ENCODE measurements at regions not wholly inside any gene's neighbourhood (a gene's known extent, or its start where the extent isn't known, plus 50 kb on each side); places are given as distances from the start of the nearest gene placed in this dataset.
"Not testable (repeated sequence)": the region's sequence is repeated elsewhere in the genome, so short reads cannot be mapped to it uniquely, and the experiment has no call there.

GRCh38 chr12:67760586-67761275 lies 112.2 kb downstream of the DYRK2 start:
- no peak for DNase-seq

- no peak for DNase-seq
Measured at GRCh38 chr12:67761566-67761965, 113.0 kb downstream of the DYRK2 start.

GRCh38 chr12:67764055-67764454 lies 115.5 kb downstream of the DYRK2 start:
- no peak for DNase-seq

GRCh38 chr12:67764946-67765619 lies 116.5 kb downstream of the DYRK2 start:
- no peak for DNase-seq

GRCh38 chr12:67765776-67766766 lies 117.5 kb downstream of the DYRK2 start:
- DNase-seq, result no peak

GRCh38 chr12:67772267-67773169 lies 124.0 kb downstream of the DYRK2 start:
- DNase-seq, result no peak

- DNase-seq, result no peak
Measured at GRCh38 chr12:67773896-67774295, 125.4 kb downstream of the DYRK2 start.

- DNase-seq, result no peak
Measured at GRCh38 chr12:67774983-67775587, 126.5 kb downstream of the DYRK2 start.

- DNase-seq, result no peak
Measured at GRCh38 chr12:67780580-67781084, 132.1 kb downstream of the DYRK2 start.

- no peak for DNase-seq
Measured at GRCh38 chr12:67782573-67782972, 134.0 kb downstream of the DYRK2 start.

- no peak for DNase-seq
Measured at GRCh38 chr12:67783393-67783792, 134.8 kb downstream of the DYRK2 start.

- no peak for DNase-seq
Measured at GRCh38 chr12:67784831-67785230, 136.3 kb downstream of the DYRK2 start.

- no peak for DNase-seq
Measured at GRCh38 chr12:67786086-67786485, 137.5 kb downstream of the DYRK2 start.

GRCh38 chr12:67788118-67788517 lies 139.6 kb downstream of the DYRK2 start:
- no peak for DNase-seq

- no peak for DNase-seq
Measured at GRCh38 chr12:67789266-67789665, 140.7 kb downstream of the DYRK2 start.

GRCh38 chr12:67790660-67791059 lies 142.1 kb downstream of the DYRK2 start:
- DNase-seq, result no peak

- DNase-seq, result not testable (repeated sequence)
Measured at GRCh38 chr12:67791362-67791761, 142.8 kb downstream of the DYRK2 start.

GRCh38 chr12:67792185-67792584 lies 143.6 kb downstream of the DYRK2 start:
- DNase-seq, result no peak

GRCh38 chr12:67794161-67794560 lies 145.6 kb downstream of the DYRK2 start:
- no peak for DNase-seq

GRCh38 chr12:67795236-67795635 lies 146.7 kb downstream of the DYRK2 start:
- DNase-seq, result no peak

GRCh38 chr12:67797185-67797741 lies 148.7 kb downstream of the DYRK2 start:
- DNase-seq, result no peak

All from activated T-cell treated with anti-CD3 and anti-CD28 coated beads, Interleukin-2, amount 50 U/mL, for 1 hour (primary cell).